GM21717 (cell line): ENCODE measurements at regions not wholly inside any gene's neighbourhood (a gene's known extent, or its start where the extent isn't known, plus 50 kb on each side); places are given as distances from the start of the nearest gene placed in this dataset.

Source experiments
- ATAC-seq: cut with Tn5 transposase; IDR thresholded peaks from one replicate; pipeline ENCODE4 v1.9.1; 2021; ENCODE audit warnings: mild to moderate bottlenecking, moderate library complexity; ENCODE audit not compliant: unreplicated experiment

- no peak for ATAC-seq
These were observed 295.5 kb downstream of the CDH11 start for GRCh38 chr16:64826374-64826773.

- ATAC-seq = no peak
These were observed 298.3 kb downstream of the CDH11 start for GRCh38 chr16:64823481-64824075.

GRCh38 chr16:64809876-64810629, 311.8 kb downstream of the CDH11 start:
- ATAC-seq = no peak

- ATAC-seq = no peak
These were observed 313.4 kb downstream of the CDH11 start for GRCh38 chr16:64808474-64808873.

GRCh38 chr16:64791756-64792155, 330.1 kb downstream of the CDH11 start:
- ATAC-seq = no peak

GRCh38 chr16:64784635-64785034, 337.2 kb downstream of the CDH11 start:
- ATAC-seq = no peak

- no peak for ATAC-seq
These were observed 339.4 kb downstream of the CDH11 start for GRCh38 chr16:64782484-64782883.

- ATAC-seq = no peak
These were observed 341.4 kb downstream of the CDH11 start for GRCh38 chr16:64780445-64780844.

GRCh38 chr16:64778777-64779176, 343.1 kb downstream of the CDH11 start:
- no peak for ATAC-seq

GRCh38 chr16:64773638-64774037, 348.2 kb downstream of the CDH11 start:
- ATAC-seq = no peak

- ATAC-seq = no peak
These were observed 348.7 kb downstream of the CDH11 start for GRCh38 chr16:64773184-64773583.

GRCh38 chr16:64771273-64771672, 350.6 kb downstream of the CDH11 start:
- ATAC-seq = no peak

- no peak for ATAC-seq
These were observed 359.7 kb downstream of the CDH11 start for GRCh38 chr16:64762211-64762610.

GRCh38 chr16:64754279-64754678, 367.6 kb downstream of the CDH11 start:
- ATAC-seq = no peak

GRCh38 chr16:64751906-64752305, 370.0 kb downstream of the CDH11 start:
- ATAC-seq = no peak

GRCh38 chr16:64749346-64749745, 372.5 kb downstream of the CDH11 start:
- no peak for ATAC-seq

- no peak for ATAC-seq
These were observed 376.5 kb downstream of the CDH11 start for GRCh38 chr16:64745258-64745930.

- ATAC-seq = no peak
These were observed 379.2 kb downstream of the CDH11 start for GRCh38 chr16:64742455-64743223.

GRCh38 chr16:64740261-64740660, 381.6 kb downstream of the CDH11 start:
- no peak for ATAC-seq

- ATAC-seq = no peak
These were observed 383.4 kb downstream of the CDH11 start for GRCh38 chr16:64738321-64738960.

GRCh38 chr16:64736857-64737256, 385.0 kb downstream of the CDH11 start:
- no peak for ATAC-seq
